ENCODE measurements at regions not wholly inside any gene's neighbourhood (a gene's known extent, or its start where the extent isn't known, plus 50 kb on each side); places are given as distances from the start of the nearest gene placed in this dataset.

GRCh38 chr4:180566492-180566891 lies 1676.7 kb upstream of the TENM3 start:
- Histone ChIP-seq H3K4me1 (ENCODE audit: control insufficient read depth in 2 of 2, insufficient read depth in 1 of 2, low read depth in 1 of 2, low read length in 2 of 2) (peaks cover 2 to 3% of the 10 kb centered on the region in 2 donors), H2AFZ (ENCODE audit: low read length) (no peak overlapping the region), H2BK5ac (ENCODE audit: low read length) (no peak overlapping the region), H3K79me1 (ENCODE audit: low read depth, low read length) (peaks cover 2% of the 10 kb centered on the region), H3K18ac (ENCODE audit: low read length) (no peak overlapping the region), H3K23ac (ENCODE audit: low read depth, low read length, poor library complexity) (no peak overlapping the region), H4K91ac (ENCODE audit: low read depth, low read length, poor library complexity) (no peak overlapping the region), H2BK15ac (ENCODE audit: low read length) (no peak overlapping the region), H3K4ac (ENCODE audit: low read length) (no peak overlapping the region), H2BK12ac (ENCODE audit: low read length) (peak overlapping the region; percentile 73), H3K4me2 (ENCODE audit: insufficient read depth, low read length, poor library complexity, severe bottlenecking) (no peak overlapping the region), H3K27ac (replicated peaks; ENCODE audit: low read length) (no peak overlapping the region), H2AK5ac (ENCODE audit: low read depth, low read length) (no peak overlapping the region), H4K8ac (ENCODE audit: low read depth, low read length) (no peak overlapping the region), H3K9me3 (replicated peaks in 1 of 2; ENCODE audit: control insufficient read depth in 2 of 2, insufficient read depth in 1 of 2, low read depth in 1 of 2, low read length in 2 of 2) (peaks cover 0 to 7% of the 10 kb centered on the region in 2 donors), H3K4me3 (ENCODE audit: low read length in 2 of 2) (peak overlapping the region in 1 of 2 donors; percentile 64), H3K27me3 (ENCODE audit: control insufficient read depth in 3 of 3, insufficient read depth in 3 of 3, low read depth in 1 of 3, low read length in 3 of 3) (no peaks in the 10 kb centered on the region), H3K36me3 (replicated peaks in 1 of 2; ENCODE audit: control insufficient read depth in 2 of 2, insufficient read depth in 2 of 2, low read length in 2 of 2) (no peaks in the 10 kb centered on the region), H3K9ac (ENCODE audit: low read depth, low read length, poor library complexity) (no peak overlapping the region), H3K14ac (ENCODE audit: low read length) (peak overlapping the region; percentile 47), H2BK120ac (ENCODE audit: low read depth, low read length) (no peak overlapping the region)
- WGBS, 2 donors (ENCODE audit: extremely low coverage in 2 of 2, insufficient read length in 2 of 2, insufficient replicate concordance in 1 of 2), result 100% methylated on average over 1 to 2 of the region's 2 CpGs
- no peak for DNase-seq (ENCODE audit: low spot score)

GRCh38 chr4:180567080-180567479 lies 1676.1 kb upstream of the TENM3 start:
- Histone ChIP-seq H3K4me1 (ENCODE audit: control insufficient read depth in 2 of 2, insufficient read depth in 1 of 2, low read depth in 1 of 2, low read length in 2 of 2) (peaks cover 2 to 3% of the 10 kb centered on the region in 2 donors), H4K91ac (ENCODE audit: low read depth, low read length, poor library complexity) (no peak overlapping the region), H2BK15ac (ENCODE audit: low read length) (no peak overlapping the region), H3K27me3 (ENCODE audit: control insufficient read depth in 3 of 3, insufficient read depth in 3 of 3, low read depth in 1 of 3, low read length in 3 of 3) (no peaks in the 10 kb centered on the region), H3K9ac (ENCODE audit: low read depth, low read length, poor library complexity) (no peak overlapping the region), H3K18ac (ENCODE audit: low read length) (no peak overlapping the region), H3K14ac (ENCODE audit: low read length) (no peak overlapping the region), H3K4me3 (ENCODE audit: low read length in 2 of 2) (peak overlapping the region in 1 of 2 donors; percentile 41), H2AFZ (ENCODE audit: low read length) (no peak overlapping the region), H3K27ac (replicated peaks; ENCODE audit: low read length) (no peak overlapping the region), H3K9me3 (replicated peaks in 1 of 2; ENCODE audit: control insufficient read depth in 2 of 2, insufficient read depth in 1 of 2, low read depth in 1 of 2, low read length in 2 of 2) (peaks cover 0 to 7% of the 10 kb centered on the region in 2 donors), H3K79me1 (ENCODE audit: low read depth, low read length) (peaks cover 2% of the 10 kb centered on the region), H2BK5ac (ENCODE audit: low read length) (no peak overlapping the region), H3K4ac (ENCODE audit: low read length) (no peak overlapping the region), H2BK120ac (ENCODE audit: low read depth, low read length) (no peak overlapping the region), H2BK12ac (ENCODE audit: low read length) (peak overlapping the region; percentile 73), H4K8ac (ENCODE audit: low read depth, low read length) (no peak overlapping the region), H2AK5ac (ENCODE audit: low read depth, low read length) (no peak overlapping the region), H3K36me3 (replicated peaks in 1 of 2; ENCODE audit: control insufficient read depth in 2 of 2, insufficient read depth in 2 of 2, low read length in 2 of 2) (no peaks in the 10 kb centered on the region), H3K4me2 (ENCODE audit: insufficient read depth, low read length, poor library complexity, severe bottlenecking) (no peak overlapping the region), H3K23ac (ENCODE audit: low read depth, low read length, poor library complexity) (no peak overlapping the region)
- DNase-seq (ENCODE audit: low spot score), result no peak
- 100% methylated on average over 1 to 7 of the region's 7 CpGs for WGBS, 2 donors (ENCODE audit: extremely low coverage in 2 of 2, insufficient read length in 2 of 2, insufficient replicate concordance in 1 of 2)

- Histone ChIP-seq H3K9ac (ENCODE audit: low read depth, low read length, poor library complexity) (no peak overlapping the region), H3K23ac (ENCODE audit: low read depth, low read length, poor library complexity) (no peak overlapping the region), H3K14ac (ENCODE audit: low read length) (no peak overlapping the region), H2AFZ (ENCODE audit: low read length) (no peak overlapping the region), H2AK5ac (ENCODE audit: low read depth, low read length) (no peak overlapping the region), H3K79me1 (ENCODE audit: low read depth, low read length) (no peaks in the 10 kb centered on the region), H4K91ac (ENCODE audit: low read depth, low read length, poor library complexity) (no peak overlapping the region), H3K27me3 (ENCODE audit: control insufficient read depth in 3 of 3, insufficient read depth in 3 of 3, low read depth in 1 of 3, low read length in 3 of 3) (no peaks in the 10 kb centered on the region), H2BK15ac (ENCODE audit: low read length) (no peak overlapping the region), H3K27ac (replicated peaks; ENCODE audit: low read length) (no peak overlapping the region), H3K4me2 (ENCODE audit: insufficient read depth, low read length, poor library complexity, severe bottlenecking) (no peak overlapping the region), H3K4me3 (ENCODE audit: low read length in 2 of 2) (no peak overlapping the region), H3K4ac (ENCODE audit: low read length) (no peak overlapping the region), H3K18ac (ENCODE audit: low read length) (no peak overlapping the region), H3K36me3 (replicated peaks in 1 of 2; ENCODE audit: control insufficient read depth in 2 of 2, insufficient read depth in 2 of 2, low read length in 2 of 2) (no peaks in the 10 kb centered on the region), H4K8ac (ENCODE audit: low read depth, low read length) (no peak overlapping the region), H2BK5ac (ENCODE audit: low read length) (no peak overlapping the region), H2BK12ac (ENCODE audit: low read length) (no peak overlapping the region), H2BK120ac (ENCODE audit: low read depth, low read length) (no peak overlapping the region), H3K9me3 (replicated peaks in 1 of 2; ENCODE audit: control insufficient read depth in 2 of 2, insufficient read depth in 1 of 2, low read depth in 1 of 2, low read length in 2 of 2) (peaks cover 0 to 2% of the 10 kb centered on the region in 2 donors), H3K4me1 (ENCODE audit: control insufficient read depth in 2 of 2, insufficient read depth in 1 of 2, low read depth in 1 of 2, low read length in 2 of 2) (no peaks in the 10 kb centered on the region)
- DNase-seq (ENCODE audit: low spot score), result no peak
- WGBS, 2 donors (ENCODE audit: extremely low coverage in 2 of 2, insufficient read length in 2 of 2, insufficient replicate concordance in 1 of 2), result no CpG with 5 or more reads among the region's 7 CpGs
These were observed 1671.6 kb upstream of the TENM3 start for GRCh38 chr4:180571516-180572055.

- no CpG with 5 or more reads among the region's 2 CpGs for WGBS, 2 donors (ENCODE audit: extremely low coverage in 2 of 2, insufficient read length in 2 of 2, insufficient replicate concordance in 1 of 2)
- Histone ChIP-seq H2BK15ac (ENCODE audit: low read length) (no peak overlapping the region), H4K8ac (ENCODE audit: low read depth, low read length) (no peak overlapping the region), H3K9me3 (replicated peaks in 1 of 2; ENCODE audit: control insufficient read depth in 2 of 2, insufficient read depth in 1 of 2, low read depth in 1 of 2, low read length in 2 of 2) (no peaks in the 10 kb centered on the region), H2AFZ (ENCODE audit: low read length) (no peak overlapping the region), H3K4me1 (ENCODE audit: control insufficient read depth in 2 of 2, insufficient read depth in 1 of 2, low read depth in 1 of 2, low read length in 2 of 2) (no peaks in the 10 kb centered on the region), H3K36me3 (replicated peaks in 1 of 2; ENCODE audit: control insufficient read depth in 2 of 2, insufficient read depth in 2 of 2, low read length in 2 of 2) (no peaks in the 10 kb centered on the region), H3K18ac (ENCODE audit: low read length) (no peak overlapping the region), H2BK5ac (ENCODE audit: low read length) (no peak overlapping the region), H3K4me3 (ENCODE audit: low read length in 2 of 2) (no peak overlapping the region), H3K4ac (ENCODE audit: low read length) (no peak overlapping the region), H3K27me3 (ENCODE audit: control insufficient read depth in 3 of 3, insufficient read depth in 3 of 3, low read depth in 1 of 3, low read length in 3 of 3) (no peaks in the 10 kb centered on the region), H4K91ac (ENCODE audit: low read depth, low read length, poor library complexity) (no peak overlapping the region), H3K27ac (replicated peaks; ENCODE audit: low read length) (no peak overlapping the region), H3K79me1 (ENCODE audit: low read depth, low read length) (no peaks in the 10 kb centered on the region), H2AK5ac (ENCODE audit: low read depth, low read length) (no peak overlapping the region), H2BK12ac (ENCODE audit: low read length) (no peak overlapping the region), H3K9ac (ENCODE audit: low read depth, low read length, poor library complexity) (no peak overlapping the region), H3K23ac (ENCODE audit: low read depth, low read length, poor library complexity) (no peak overlapping the region), H3K4me2 (ENCODE audit: insufficient read depth, low read length, poor library complexity, severe bottlenecking) (no peak overlapping the region), H2BK120ac (ENCODE audit: low read depth, low read length) (no peak overlapping the region), H3K14ac (ENCODE audit: low read length) (no peak overlapping the region)
- DNase-seq (ENCODE audit: low spot score), result no peak
These were observed 1665.0 kb upstream of the TENM3 start for GRCh38 chr4:180578175-180578574.

Data from neuronal stem cell (in vitro differentiated cells).